Activated T-helper 1 cell treated with anti-CD3 and anti-CD28 coated beads, Interleukin-12 subunit alpha, Interleukin-12 subunit beta, Interleukin-2, Interleukin-4 antibody, amounts not matched to agents 30 ng/mL and 10 ng/mL and 1 ng/mL, durations not matched to agents 14 hours and 24 hours and 36 hours (primary cell): ENCODE measurements at regions not wholly inside any gene's neighbourhood (a gene's known extent, or its start where the extent isn't known, plus 50 kb on each side); places are given as distances from the start of the nearest gene placed in this dataset.

ENCODE experiments used
- DNase-seq: peaks from one replicate; pipeline ENCODE4 v3.0.0; 2021; ENCODE audit warnings: low spot score
- H3K27ac Mint-ChIP-seq: one replicate; pipeline ENCODE4 v1.8.0; 2021; ENCODE audit warnings: mild to moderate bottlenecking, mixed read lengths
- H3K27me3 Mint-ChIP-seq: one replicate; pipeline ENCODE4 v1.8.0; 2022; ENCODE audit warnings: mild to moderate bottlenecking, moderate library complexity, mixed read lengths; ENCODE audit not compliant: insufficient read depth
- H3K36me3 Mint-ChIP-seq: one replicate; pipeline ENCODE4 v1.8.0; 2021; ENCODE audit warnings: low read depth, mixed read lengths
- H3K4me1 Mint-ChIP-seq: one replicate; pipeline ENCODE4 v1.8.0; 2021; ENCODE audit warnings: low read depth, mixed read lengths
- H3K4me3 Mint-ChIP-seq: one replicate; pipeline ENCODE4 v1.8.0; 2021; ENCODE audit warnings: mild to moderate bottlenecking, moderate library complexity, mixed read lengths
- H3K9me3 Mint-ChIP-seq: one replicate; pipeline ENCODE4 v1.8.0; 2021; ENCODE audit warnings: mixed read lengths
- intact Hi-C: fragments of 100-400 bp; cut with micrococcal nuclease; formaldehyde crosslinking; loops from one replicate; pipeline ENCODE4 v1.15.1; 2024

DNA sequence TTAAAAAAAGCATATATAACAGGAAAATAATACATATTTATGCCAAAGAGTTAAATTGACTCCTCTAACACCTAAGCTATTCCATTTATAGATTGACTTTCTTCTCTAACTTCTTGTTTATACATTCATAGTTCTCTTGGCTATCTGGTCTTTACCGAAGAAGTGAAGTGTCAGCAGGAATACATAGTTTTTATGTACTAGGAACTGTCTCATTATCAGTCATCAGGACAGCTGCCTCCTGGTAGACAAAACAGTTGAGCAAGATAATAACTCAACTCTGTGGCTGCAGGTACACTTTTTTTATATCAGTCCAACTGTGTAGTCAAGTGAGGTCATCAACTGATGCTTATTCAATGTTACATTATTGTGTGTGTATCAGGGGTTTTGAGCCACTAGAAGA, 1436.0 kb upstream of the NUDT12 start:
- no peaks in the 10 kb centered on the region for H3K36me3 Mint-ChIP-seq
- H3K27ac Mint-ChIP-seq = no peak overlapping the region
- DNase-seq = no peak
- no peaks in the 10 kb centered on the region for H3K4me1 Mint-ChIP-seq
- no peaks in the 10 kb centered on the region for H3K27me3 Mint-ChIP-seq
- no peak overlapping the region for H3K4me3 Mint-ChIP-seq
- H3K9me3 Mint-ChIP-seq = peaks cover 6% of the 10 kb centered on the region
- intact Hi-C loops = no loop called here

GRCh38 chr5:104998169-104998568, 1435.6 kb upstream of the NUDT12 start:
- Mint-ChIP-seq H3K27ac (no peak overlapping the region), H3K9me3 (peaks cover 2% of the 10 kb centered on the region), H3K36me3 (no peaks in the 10 kb centered on the region), H3K27me3 (no peaks in the 10 kb centered on the region), H3K4me1 (no peaks in the 10 kb centered on the region), H3K4me3 (no peak overlapping the region)
- no peak for DNase-seq
- intact Hi-C loops = no loop called here

GRCh38 chr5:104987074-104987473, 1424.5 kb upstream of the NUDT12 start:
- Mint-ChIP-seq H3K4me1 (no peaks in the 10 kb centered on the region), H3K36me3 (no peaks in the 10 kb centered on the region), H3K27ac (no peak overlapping the region), H3K27me3 (no peaks in the 10 kb centered on the region), H3K9me3 (peaks cover 28% of the 10 kb centered on the region), H3K4me3 (no peak overlapping the region)
- intact Hi-C loops = no loop called here
- no peak for DNase-seq

DNA sequence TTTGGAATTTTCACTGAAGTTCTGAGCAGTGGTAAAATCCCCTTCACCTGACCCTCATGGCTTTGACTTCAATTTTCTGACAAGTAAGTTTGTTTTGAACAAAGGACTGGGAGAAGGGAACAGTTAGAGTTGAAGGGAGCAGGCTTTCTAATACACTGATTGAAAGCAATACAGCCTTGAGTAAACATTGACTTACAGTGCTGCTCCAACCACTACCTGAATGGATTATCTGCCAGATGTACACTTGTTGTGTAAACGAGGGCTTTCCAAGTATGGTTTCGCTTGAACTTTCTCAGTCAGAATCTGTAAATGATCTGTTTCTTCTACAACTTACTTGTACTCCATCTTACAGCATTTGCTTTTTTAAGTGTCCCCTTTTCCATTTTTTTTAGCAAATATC, 1414.9 kb upstream of the NUDT12 start:
- no peak overlapping the region for H3K4me3 Mint-ChIP-seq
- no peaks in the 10 kb centered on the region for H3K36me3 Mint-ChIP-seq
- no peak overlapping the region for H3K27ac Mint-ChIP-seq
- intact Hi-C loops = no loop called here
- no peaks in the 10 kb centered on the region for H3K27me3 Mint-ChIP-seq
- DNase-seq = no peak
- no peaks in the 10 kb centered on the region for H3K4me1 Mint-ChIP-seq
- peaks cover 18% of the 10 kb centered on the region for H3K9me3 Mint-ChIP-seq

- Mint-ChIP-seq H3K4me1 (no peaks in the 10 kb centered on the region), H3K36me3 (no peaks in the 10 kb centered on the region), H3K27me3 (no peaks in the 10 kb centered on the region), H3K27ac (no peak overlapping the region), H3K9me3 (peaks cover 2% of the 10 kb centered on the region), H3K4me3 (no peak overlapping the region)
- intact Hi-C loops = no loop called here
- no peak for DNase-seq
Measured at GRCh38 chr5:104967806-104968410, 1405.3 kb upstream of the NUDT12 start.

DNA sequence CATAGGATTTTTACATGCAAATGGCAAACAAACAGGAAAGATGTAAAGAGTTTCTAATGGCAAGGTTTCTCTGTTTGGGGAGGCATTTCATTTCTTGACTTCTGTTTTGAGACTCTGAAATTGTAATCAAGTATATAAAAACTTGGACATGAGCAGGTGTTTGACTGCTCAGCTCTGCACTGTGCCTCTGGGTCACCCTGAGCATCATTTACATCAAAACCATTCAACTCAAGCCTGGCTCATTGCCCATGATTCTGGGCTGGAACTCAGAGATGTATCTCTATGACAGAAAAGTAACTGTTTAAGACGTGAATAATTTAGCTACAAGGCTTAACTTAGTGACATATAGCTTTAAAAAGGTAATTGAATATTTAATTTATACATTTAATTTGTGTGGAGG, 1402.4 kb upstream of the NUDT12 start:
- Mint-ChIP-seq H3K27ac (no peak overlapping the region), H3K27me3 (no peaks in the 10 kb centered on the region), H3K9me3 (peaks cover 2% of the 10 kb centered on the region), H3K4me3 (no peak overlapping the region), H3K4me1 (no peaks in the 10 kb centered on the region), H3K36me3 (no peaks in the 10 kb centered on the region)
- intact Hi-C loops = no loop called here
- DNase-seq = no peak

GRCh38 chr5:104955479-104955878, 1392.9 kb upstream of the NUDT12 start:
- no peak overlapping the region for H3K4me3 Mint-ChIP-seq
- intact Hi-C loops = no loop called here
- no peak overlapping the region for H3K27ac Mint-ChIP-seq
- no peaks in the 10 kb centered on the region for H3K27me3 Mint-ChIP-seq
- no peaks in the 10 kb centered on the region for H3K4me1 Mint-ChIP-seq
- DNase-seq = no peak
- H3K9me3 Mint-ChIP-seq = peaks cover 4% of the 10 kb centered on the region
- no peaks in the 10 kb centered on the region for H3K36me3 Mint-ChIP-seq

- no peak for DNase-seq
- no peak overlapping the region for H3K4me3 Mint-ChIP-seq
- no peaks in the 10 kb centered on the region for H3K27me3 Mint-ChIP-seq
- no peak overlapping the region for H3K27ac Mint-ChIP-seq
- no peaks in the 10 kb centered on the region for H3K36me3 Mint-ChIP-seq
- peaks cover 8% of the 10 kb centered on the region for H3K9me3 Mint-ChIP-seq
- intact Hi-C loops = no loop called here
- no peaks in the 10 kb centered on the region for H3K4me1 Mint-ChIP-seq
Measured at GRCh38 chr5:104952876-104953275, 1390.3 kb upstream of the NUDT12 start.

DNA sequence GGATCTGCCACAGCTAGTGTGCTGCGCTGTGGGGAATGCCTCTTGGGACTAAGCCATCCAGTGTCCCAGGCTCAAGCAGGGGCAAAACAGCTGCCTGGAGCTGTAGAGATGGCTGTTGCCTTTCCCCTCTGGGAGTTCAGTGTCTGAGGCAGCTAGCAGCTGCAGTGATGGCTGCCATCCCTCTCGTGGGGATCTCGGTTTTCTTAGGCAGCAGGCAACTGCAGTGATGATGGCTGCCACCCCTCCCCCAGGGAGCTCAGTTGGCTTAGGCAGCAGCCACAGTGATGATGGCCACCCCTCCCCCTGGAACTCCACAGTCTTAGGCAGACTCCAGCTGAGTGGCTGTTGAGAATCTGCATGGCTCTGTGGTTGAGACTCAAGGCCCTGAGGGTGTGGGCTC, 1389.2 kb upstream of the NUDT12 start:
- no peak overlapping the region for H3K27ac Mint-ChIP-seq
- H3K4me1 Mint-ChIP-seq = no peaks in the 10 kb centered on the region
- no peak for DNase-seq
- H3K9me3 Mint-ChIP-seq = peaks cover 8% of the 10 kb centered on the region
- intact Hi-C loops = no loop called here
- no peaks in the 10 kb centered on the region for H3K27me3 Mint-ChIP-seq
- no peak overlapping the region for H3K4me3 Mint-ChIP-seq
- H3K36me3 Mint-ChIP-seq = no peaks in the 10 kb centered on the region

- no peaks in the 10 kb centered on the region for H3K27me3 Mint-ChIP-seq
- no peaks in the 10 kb centered on the region for H3K36me3 Mint-ChIP-seq
- no peak overlapping the region for H3K27ac Mint-ChIP-seq
- intact Hi-C loops = no loop called here
- H3K4me1 Mint-ChIP-seq = no peaks in the 10 kb centered on the region
- no peak overlapping the region for H3K4me3 Mint-ChIP-seq
- no peak for DNase-seq
- H3K9me3 Mint-ChIP-seq = peaks cover 11% of the 10 kb centered on the region
Measured at GRCh38 chr5:104947076-104947475, 1384.5 kb upstream of the NUDT12 start.

- Mint-ChIP-seq H3K27ac (no peak overlapping the region), H3K36me3 (no peaks in the 10 kb centered on the region), H3K9me3 (peaks cover 7% of the 10 kb centered on the region), H3K4me1 (no peaks in the 10 kb centered on the region), H3K27me3 (no peaks in the 10 kb centered on the region), H3K4me3 (no peak overlapping the region)
- DNase-seq = no peak
- intact Hi-C loops = no loop called here
Measured at GRCh38 chr5:104942735-104943134, 1380.1 kb upstream of the NUDT12 start.

DNA sequence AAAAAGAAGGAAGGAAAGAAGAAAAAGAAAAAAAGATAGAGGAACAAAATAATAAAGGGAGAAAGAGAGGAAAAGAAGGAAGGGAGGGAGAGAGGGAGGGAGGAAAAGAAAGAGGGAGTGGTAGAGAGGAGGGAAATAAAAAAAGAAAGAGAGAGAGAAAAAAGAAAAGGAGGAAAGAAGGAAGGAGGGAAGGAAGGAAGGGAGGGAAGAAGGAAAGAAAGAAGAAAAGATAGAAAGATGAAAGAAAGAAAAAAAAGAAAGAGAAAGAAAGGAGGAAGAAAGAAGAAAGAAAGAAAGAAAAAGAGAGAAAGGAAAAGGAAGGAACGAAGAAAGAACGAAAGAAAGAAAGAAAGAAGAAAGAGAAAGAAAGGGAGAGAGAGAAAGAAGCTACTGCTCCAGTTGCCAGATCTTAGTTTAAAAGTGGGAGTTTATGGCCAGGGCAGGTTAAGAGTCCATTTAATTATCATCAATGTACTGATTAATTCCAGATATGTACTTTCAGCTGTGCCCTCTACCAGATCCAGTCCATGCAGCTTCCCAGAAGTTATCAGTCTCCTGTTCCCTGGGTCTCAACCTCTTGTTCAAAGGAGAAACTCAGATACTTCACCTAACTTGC, 1378.5 kb upstream of the NUDT12 start:
- DNase-seq = no peak
- no peak overlapping the region for H3K27ac Mint-ChIP-seq
- H3K4me3 Mint-ChIP-seq = no peak overlapping the region
- H3K36me3 Mint-ChIP-seq = no peaks in the 10 kb centered on the region
- no peaks in the 10 kb centered on the region for H3K4me1 Mint-ChIP-seq
- peaks cover 3% of the 10 kb centered on the region for H3K9me3 Mint-ChIP-seq
- H3K27me3 Mint-ChIP-seq = no peaks in the 10 kb centered on the region
- intact Hi-C loops = no loop called here

- peaks cover 4% of the 10 kb centered on the region for H3K9me3 Mint-ChIP-seq
- no peak overlapping the region for H3K27ac Mint-ChIP-seq
- no peak overlapping the region for H3K4me3 Mint-ChIP-seq
- H3K4me1 Mint-ChIP-seq = no peaks in the 10 kb centered on the region
- no peaks in the 10 kb centered on the region for H3K27me3 Mint-ChIP-seq
- no peak for DNase-seq
- H3K36me3 Mint-ChIP-seq = no peaks in the 10 kb centered on the region
- intact Hi-C loops = no loop called here
Measured at GRCh38 chr5:104937598-104937997, 1375.0 kb upstream of the NUDT12 start.

DNA sequence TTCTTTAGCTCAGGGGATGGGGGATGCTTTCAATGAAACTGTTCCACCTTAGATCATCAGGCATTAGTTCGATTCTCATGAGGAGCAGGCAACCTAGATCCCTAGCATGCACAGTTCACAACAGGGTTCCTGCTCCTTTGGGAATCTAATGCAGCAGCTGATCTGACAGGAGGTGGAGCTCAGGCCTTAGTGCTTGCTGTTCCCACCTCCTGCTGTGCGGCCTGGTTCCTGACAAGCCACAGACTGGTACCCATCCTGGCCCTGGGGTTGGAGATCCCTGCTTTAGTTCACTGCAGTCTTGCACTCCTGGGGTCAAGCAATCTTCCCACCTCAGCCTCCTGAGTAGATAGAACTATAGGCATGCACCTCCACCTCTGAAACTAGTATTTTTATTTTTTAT, 1369.8 kb upstream of the NUDT12 start:
- H3K4me3 Mint-ChIP-seq = no peak overlapping the region

More for the DNA sequence above, 1369.8 kb upstream of the NUDT12 start:
- H3K9me3 Mint-ChIP-seq = peaks cover 14% of the 10 kb centered on the region
- H3K27me3 Mint-ChIP-seq = no peaks in the 10 kb centered on the region
- intact Hi-C loops = no loop called here
- H3K27ac Mint-ChIP-seq = no peak overlapping the region
- no peaks in the 10 kb centered on the region for H3K36me3 Mint-ChIP-seq
- no peaks in the 10 kb centered on the region for H3K4me1 Mint-ChIP-seq
- no peak for DNase-seq
